ENCODE measurements at regions not wholly inside any gene's neighbourhood (a gene's known extent, or its start where the extent isn't known, plus 50 kb on each side); places are given as distances from the start of the nearest gene placed in this dataset.

DNA sequence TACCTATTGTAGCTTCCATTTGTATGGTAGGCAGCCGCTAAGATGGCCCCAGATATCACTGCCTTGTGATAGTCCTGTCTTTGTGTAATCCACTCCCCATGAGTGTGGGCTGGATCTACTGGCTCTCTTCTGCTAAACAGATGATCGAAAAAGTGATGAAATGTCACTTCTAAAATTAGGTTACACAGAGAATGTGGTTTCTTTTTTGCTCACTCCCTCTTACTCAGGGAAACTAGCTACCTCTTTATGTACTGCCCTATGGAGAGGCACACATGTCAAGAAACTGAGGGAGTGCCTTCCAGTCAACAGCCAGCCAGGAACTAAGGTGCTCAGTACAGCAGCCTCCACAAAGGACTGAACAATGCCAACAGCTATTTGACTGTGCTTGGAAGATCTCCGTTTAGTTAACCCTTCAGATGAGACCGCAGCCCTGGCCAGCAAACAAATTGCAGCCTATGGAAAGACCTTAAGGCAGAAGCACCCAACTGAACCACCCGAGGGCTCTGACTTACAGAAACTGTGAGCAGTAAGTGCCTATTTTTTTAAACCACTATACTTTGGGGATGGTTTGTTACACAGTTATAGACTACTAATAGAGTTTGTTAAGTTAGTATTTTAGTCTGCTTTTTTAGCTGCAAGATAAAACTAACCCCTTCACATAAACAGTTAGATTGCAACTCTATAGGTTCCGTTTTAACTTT is 113.2 kb upstream of the MAF start:
- DNase-seq (ENCODE audit: low read depth) = no peak

DNA sequence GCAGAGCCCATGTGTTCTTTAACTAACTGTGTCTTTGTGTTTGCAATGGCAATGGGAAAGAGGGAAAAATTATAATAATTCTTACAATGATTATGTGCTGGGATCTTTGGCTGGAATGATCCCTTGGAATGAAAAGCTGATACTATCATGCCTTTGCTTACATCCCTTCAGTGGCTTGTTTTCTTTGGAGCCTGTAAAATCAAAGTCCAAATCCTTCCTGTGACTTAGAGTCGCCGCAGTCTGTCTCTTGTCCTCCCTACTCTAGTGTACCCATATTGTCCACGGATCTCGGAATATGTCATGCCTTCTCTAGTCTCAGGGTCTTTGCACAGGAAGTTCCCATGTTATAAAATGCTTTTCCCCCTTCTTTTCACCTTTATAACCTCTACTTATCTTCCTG is 111.7 kb upstream of the MAF start:
- no peak for DNase-seq (ENCODE audit: low read depth)

DNA sequence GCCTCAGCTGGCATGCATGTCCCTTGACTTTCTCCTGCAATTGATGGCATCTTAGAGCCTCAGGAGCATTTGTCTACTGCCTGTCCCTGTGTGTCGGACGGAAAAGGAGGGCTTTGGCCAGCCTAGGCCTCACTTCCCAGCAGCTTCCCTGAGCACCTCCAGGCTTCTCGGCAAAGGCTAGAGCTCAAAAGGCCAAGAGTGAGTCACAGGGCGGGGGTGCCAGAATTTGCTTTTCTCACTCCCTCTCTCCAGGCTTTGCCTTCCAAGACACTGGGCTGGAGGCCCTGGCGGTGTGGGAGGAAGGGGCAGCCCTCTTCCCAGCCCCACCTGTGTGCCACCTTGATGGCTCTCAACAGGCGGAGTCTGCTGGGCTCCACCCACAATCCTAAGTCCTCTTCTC is 107.3 kb upstream of the MAF start:
- DNase-seq (ENCODE audit: low read depth) = no peak

GRCh38 chr16:79703066-79703465 is 102.5 kb upstream of the MAF start:
- no peak for DNase-seq (ENCODE audit: low read depth)

DNA sequence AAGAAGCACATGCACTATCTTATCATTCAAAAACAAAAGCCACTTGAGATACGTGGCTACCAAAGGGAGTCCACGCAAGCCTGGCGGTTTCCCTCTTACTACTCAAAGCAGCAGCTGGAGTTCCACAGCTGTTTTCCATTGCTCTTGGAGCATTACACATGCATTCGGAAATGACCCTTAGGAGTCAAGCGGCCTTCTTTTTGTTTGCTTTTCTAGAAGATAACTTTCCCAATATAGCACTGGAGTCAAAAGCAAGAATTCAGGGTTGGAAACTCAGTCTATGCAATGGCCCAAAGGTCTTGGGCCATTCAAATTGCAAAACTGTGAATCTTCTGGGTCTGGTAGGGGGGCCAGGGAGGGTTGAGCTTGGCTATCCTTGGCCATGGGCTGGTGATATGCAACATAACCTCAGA is 97.8 kb upstream of the MAF start:
- DNase-seq (ENCODE audit: low read depth) = no peak

DNA sequence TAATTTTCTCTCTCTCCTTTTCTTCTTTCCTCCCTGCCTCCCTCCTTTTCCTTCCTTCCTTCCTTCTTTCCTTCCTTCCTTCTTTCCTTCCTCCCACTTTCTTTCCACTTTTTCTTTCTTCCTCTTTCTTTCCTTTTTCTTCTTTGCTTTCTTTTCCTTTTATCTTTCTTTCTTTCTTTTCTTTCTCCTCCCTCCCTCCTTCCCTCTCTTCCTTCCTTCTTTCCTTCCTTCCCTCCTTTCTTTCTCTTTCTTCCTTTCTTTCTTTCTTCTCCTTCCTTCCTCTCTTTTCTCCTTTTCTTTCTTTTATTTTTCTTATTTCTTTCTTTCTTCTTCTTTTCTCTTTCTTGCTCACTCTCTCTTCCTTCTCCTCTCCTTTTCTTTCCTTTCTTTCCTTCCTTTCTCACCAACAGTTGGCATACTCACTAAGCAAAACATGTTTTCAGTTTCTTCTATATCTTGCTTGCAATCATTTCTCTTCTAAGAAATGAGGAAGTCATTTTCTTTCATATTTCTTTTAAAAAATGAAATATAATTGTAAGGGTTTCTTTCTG is 97.1 kb upstream of the MAF start:
- DNase-seq (ENCODE audit: low read depth) = no peak

DNA sequence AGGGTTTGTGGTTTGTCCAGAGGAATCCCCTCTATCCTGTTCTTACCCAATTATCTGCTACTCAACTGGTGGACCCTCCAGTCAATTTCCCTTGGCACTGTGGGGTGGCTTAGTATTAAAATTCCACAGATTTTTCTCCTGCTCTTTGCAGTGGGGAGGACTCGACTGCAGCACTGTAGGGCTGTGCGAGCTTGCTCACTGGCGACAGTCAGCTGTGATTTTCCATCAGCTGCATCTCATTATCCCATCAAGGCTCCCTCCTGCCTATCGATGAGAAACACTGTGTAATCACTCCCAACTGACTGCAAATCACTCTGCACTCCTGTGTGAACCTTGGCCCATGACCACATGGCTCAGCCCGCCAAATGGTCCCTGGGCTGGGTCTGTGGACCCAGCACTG is 90.5 kb upstream of the MAF start:
- no peak for DNase-seq (ENCODE audit: low read depth)

DNA sequence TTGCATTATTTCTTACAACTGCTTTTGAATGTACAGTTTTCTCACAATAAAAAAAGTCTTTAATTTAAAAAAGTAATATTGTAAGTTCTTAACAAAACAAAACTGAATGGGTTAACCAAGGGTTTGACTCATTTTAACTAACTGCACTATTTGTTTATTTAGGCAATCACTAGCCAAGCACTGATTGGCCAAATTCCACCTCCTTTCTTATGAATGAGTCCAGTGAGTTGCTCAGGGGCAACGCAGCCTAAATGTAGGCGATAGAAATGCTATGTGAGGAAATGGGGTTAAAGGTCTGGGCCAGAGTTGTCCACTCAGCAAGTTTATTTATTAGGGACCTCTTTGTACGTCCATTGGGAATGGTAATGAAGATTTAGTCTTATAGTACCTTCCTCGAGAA is 89.6 kb upstream of the MAF start:
- no peak for DNase-seq (ENCODE audit: low read depth)

DNA sequence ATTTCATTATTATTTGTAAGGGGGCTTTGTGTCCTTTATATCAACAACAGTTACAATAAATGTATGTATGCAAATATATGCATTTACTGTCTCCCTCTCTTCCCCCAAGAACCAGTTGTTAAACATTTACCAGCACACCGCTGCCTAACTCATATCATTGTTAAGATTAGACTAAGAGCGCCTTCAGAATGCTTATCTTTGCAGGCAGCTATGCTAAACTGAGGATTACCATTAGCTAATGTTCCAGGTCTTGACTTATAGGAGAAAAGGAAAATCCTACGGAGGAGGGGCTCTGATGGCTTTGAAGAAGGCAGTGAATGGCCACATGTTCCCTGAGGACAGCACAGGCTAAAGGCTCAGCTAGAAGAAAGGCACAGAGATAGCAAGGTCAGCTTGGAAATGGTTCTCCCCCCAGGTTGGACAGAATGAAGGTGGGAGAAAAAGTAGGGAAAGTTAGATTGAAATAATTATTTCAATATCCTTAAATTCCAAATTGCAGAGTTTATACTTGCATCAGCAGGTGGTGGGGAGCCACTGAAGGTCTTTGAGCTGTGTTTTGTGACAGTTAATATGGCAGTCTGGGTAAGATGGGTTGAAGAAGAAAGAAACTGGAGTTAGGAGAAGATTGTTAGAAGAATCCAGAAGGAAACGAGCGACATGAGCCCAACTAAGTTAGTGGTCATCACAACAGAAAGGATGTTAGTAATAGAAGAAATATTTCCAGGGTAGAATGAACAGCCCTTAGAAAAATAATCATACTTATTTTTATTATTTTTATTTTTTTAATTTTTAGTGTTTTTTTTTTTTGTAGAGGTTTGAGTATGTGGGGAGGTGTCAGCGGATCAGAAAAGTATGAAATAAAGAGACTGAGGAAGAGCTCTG is 87.0 kb upstream of the MAF start:
- DNase-seq (ENCODE audit: low read depth) = no peak

GRCh38 chr16:79685871-79686270 is 85.3 kb upstream of the MAF start:
- no peak for DNase-seq (ENCODE audit: low read depth)

DNA sequence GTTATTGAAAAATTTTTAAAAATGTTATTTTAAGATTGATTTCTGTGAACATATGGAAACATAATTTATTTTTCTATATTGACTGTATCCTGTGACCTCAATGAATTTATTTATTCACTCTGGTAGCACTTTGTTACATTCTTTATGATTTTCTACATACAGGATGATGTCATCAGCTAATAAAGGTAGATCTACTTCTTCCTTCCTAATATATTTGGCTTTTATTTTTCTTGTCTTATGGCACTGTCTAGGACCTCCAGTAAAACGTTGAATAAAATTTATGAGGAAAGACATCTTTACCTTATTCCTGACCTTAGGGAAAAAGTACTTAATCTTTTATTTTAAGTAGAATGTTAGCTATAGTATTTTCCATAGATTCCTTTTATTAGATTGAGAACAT is 78.8 kb upstream of the MAF start:
- no peak for DNase-seq (ENCODE audit: low read depth)

GRCh38 chr16:79677799-79678530 is 77.4 kb upstream of the MAF start:
- DNase-seq (ENCODE audit: low read depth) = no peak

GRCh38 chr16:79673635-79674034 is 73.1 kb upstream of the MAF start:
- DNase-seq (ENCODE audit: low read depth) = no peak

GRCh38 chr16:79672524-79672923 is 72.0 kb upstream of the MAF start:
- DNase-seq (ENCODE audit: low read depth) = no peak

- no peak for DNase-seq (ENCODE audit: low read depth)
Observed at GRCh38 chr16:79668502-79668901, 68.0 kb upstream of the MAF start.

GRCh38 chr16:79665970-79666369 is 65.4 kb upstream of the MAF start:
- no peak for DNase-seq (ENCODE audit: low read depth)

DNA sequence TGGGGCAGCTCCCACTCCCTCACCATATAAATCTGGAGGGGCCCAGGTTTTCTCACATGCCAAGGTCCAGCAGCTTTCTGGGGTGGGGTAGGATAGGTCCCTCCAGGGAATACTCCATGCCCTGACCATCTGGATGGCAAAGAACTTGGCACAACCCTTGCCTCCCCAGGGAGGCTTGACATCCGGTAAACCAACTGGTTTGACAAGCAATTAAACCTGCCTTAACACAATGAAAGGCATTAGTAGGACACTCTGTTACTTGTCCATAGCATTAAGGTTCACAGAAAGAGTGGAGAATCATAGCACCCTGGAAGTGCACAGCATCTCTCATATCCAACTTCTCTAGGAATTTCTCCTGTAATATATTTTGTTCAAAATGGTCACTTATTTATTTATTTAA is 63.9 kb upstream of the MAF start:
- DNase-seq (ENCODE audit: low read depth) = no peak

- DNase-seq (ENCODE audit: low read depth) = no peak
Observed at GRCh38 chr16:79662669-79663313, 62.3 kb upstream of the MAF start.

DNA sequence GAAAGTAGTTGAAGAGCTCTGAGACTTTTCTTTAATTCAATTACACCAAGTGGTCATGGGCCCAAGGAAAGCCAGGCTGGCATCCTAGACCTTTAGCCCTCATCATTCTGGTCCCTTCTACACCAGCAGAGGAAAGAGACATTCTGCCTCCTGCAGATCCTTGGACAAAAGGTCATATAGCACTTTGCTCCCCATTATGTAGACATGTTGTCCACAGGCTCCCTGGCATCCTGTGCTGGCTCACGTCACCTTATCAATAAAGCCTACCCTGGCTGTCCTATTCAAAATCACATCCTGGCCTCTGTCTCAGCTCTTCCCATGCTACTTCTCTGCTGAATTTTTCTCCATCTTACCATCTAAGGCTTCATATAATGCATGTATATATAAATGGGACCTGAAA is 61.6 kb upstream of the MAF start:
- no peak for DNase-seq (ENCODE audit: low read depth)

- no peak for DNase-seq (ENCODE audit: low read depth)
Observed at GRCh38 chr16:79661578-79661977, 61.0 kb upstream of the MAF start.

DNA sequence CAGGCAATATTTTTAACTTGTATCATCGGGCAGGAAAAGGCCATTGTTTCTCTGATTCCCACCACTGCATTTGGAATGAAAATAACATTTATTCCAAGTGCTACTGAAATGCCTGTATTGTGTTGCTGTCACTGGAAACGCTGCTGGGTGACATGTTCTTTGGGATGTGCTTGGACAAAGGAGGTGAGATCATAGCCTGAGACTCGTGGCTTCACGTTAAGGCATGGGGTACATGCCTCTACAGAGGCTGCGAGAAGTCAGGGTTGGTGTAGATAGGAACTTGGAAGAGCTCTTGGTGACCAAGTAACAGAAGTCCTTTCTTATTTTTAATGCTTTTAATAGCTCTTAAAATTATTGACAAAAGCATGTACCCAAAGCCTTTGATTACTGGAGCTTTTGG is 58.8 kb upstream of the MAF start:
- DNase-seq (ENCODE audit: low read depth) = no peak

All from activated T-helper 9 cell treated with anti-CD3 and anti-CD28 coated beads, Interleukin-2, amount 50 U/mL, for 16 hours (primary cell).